ENCODE measurements at regions not wholly inside any gene's neighbourhood (a gene's known extent, or its start where the extent isn't known, plus 50 kb on each side); places are given as distances from the start of the nearest gene placed in this dataset.
"Not testable (repeated sequence)": the region's sequence is repeated elsewhere in the genome, so short reads cannot be mapped to it uniquely, and the experiment has no call there.

DNA sequence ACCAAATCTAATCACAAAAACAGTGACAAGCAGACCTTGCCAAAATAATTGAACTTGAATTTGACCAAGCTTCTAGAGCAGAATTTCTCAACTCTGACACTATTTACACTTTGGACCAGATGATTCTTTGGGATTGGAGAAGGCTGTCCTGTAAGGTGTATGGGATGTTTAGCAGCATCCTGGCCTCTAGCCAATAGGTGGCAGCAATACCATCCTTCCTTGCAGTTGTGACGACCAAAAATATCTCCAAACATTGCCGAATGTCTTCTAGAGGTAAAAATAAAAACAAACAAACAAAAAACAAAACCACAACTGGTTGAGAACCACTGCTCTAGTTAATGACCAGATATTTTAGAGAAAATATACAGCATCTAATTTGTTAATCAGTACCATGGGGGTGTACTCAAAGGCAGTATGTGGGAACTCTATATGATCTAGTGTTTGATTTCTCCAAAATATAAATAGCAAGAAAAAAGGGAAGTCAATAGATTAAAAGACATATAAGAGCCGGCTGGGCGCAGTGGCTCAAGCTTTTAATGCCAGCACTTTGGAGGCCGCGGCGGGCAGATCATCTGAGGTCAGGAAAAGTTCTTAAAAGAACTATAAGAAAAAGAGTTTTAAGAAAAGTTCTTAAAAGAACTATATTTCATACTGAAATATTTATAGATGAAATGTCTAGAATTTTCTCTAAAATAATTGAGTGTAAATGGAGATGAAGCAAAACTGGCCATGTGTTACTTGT is 60.9 kb upstream of the ZNF527 start:
- TF ChIP-seq, protein P1, sequence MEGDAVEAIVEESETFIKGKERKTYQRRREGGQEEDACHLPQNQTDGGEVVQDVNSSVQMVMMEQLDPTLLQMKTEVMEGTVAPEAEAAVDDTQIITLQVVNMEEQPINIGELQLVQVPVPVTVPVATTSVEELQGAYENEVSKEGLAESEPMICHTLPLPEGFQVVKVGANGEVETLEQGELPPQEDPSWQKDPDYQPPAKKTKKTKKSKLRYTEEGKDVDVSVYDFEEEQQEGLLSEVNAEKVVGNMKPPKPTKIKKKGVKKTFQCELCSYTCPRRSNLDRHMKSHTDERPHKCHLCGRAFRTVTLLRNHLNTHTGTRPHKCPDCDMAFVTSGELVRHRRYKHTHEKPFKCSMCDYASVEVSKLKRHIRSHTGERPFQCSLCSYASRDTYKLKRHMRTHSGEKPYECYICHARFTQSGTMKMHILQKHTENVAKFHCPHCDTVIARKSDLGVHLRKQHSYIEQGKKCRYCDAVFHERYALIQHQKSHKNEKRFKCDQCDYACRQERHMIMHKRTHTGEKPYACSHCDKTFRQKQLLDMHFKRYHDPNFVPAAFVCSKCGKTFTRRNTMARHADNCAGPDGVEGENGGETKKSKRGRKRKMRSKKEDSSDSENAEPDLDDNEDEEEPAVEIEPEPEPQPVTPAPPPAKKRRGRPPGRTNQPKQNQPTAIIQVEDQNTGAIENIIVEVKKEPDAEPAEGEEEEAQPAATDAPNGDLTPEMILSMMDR (IDR thresholded peaks at IDR 0.05) = no peak
- no peak for TF ChIP-seq EP300 (IDR thresholded peaks at IDR 0.05)
- no peak for TF ChIP-seq POLR2A (IDR thresholded peaks at IDR 0.05)
- Histone ChIP-seq H3K36me3 (no peaks in the 10 kb centered on the region), H3K4me1 (ENCODE audit: insufficient read depth) (no peaks in the 10 kb centered on the region), H3K27me3 (no peaks in the 10 kb centered on the region), H3K27ac (no peak overlapping the region), H3K9me3 (no peaks in the 10 kb centered on the region), H3K4me3 (no peak overlapping the region)
- 64 to 74% (median 67%) methylated on average over 7 of the region's 7 CpGs for WGBS, 3 donors
- intact Hi-C loops (cut with DNase I) = no loop called here
- DNase-seq = no peak

DNA sequence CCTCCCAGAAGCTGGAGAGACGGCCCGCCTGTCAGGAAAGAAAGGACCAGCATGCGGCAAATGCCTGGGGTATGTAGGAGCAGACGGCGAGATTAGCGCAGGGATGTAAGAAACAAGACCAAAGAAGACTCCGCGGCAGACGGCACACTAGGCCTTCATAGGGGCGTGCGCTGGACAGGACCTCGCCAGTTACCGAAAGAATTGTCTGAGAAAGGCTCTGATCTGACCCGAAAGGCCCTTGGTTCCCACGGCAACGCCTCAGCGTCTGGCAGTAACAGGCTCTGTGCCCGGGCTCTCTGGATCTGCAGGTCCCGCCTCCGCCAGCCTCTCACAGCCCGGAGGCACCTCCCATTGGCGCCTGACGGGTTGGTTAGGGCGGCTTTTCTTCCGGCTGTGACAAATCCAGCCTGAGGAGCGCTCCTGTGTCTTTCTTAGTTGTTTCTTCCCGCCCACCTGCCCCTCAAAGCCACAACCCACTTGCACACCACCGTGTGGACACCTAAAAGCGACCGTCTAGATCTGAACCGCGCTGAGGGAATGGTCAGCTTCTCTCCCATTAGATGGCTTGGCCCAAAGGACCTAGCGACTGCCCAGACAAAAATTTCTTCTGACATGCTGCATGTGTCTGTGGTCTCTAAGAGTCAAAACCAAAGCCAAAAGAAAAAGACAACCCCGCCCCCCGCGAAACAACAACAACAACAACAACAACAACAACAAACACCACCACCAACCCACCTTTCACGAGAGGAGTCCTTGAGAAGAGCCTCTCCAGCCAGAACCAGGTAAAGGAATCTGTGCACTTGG is 58.2 kb upstream of the ZNF527 start:
- H3K36me3 ChIP-seq; intact Hi-C loops (cut with DNase I); H3K9me3 ChIP-seq; H3K27ac ChIP-seq; H3K4me1 ChIP-seq (ENCODE audit: insufficient read depth); H3K27me3 ChIP-seq: not testable (repeated sequence)
- peak in 4 of 5 donors; percentile 40 to 52 (median 44) for DNase-seq
- H3K4me3 ChIP-seq = peak overlapping the region; percentile 29
- 4 to 6% (median 5%) methylated on average over 33 to 37 of the region's 37 CpGs for WGBS, 3 donors

DNA sequence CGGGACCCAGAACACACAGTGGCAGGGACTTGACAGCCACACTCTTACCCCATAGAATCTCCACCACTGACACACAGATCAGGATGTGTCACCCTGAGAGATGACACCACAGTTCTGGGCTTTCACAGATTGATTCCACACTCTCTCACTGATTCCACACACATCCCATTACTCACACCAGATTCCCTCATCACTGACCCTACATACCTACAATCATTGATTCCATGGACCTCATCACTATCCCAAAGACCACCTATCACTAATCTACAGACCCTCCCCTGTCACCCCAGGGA is 57.6 kb upstream of the ZNF527 start:
- TF ChIP-seq EP300 (IDR thresholded peaks at IDR 0.05) (no peak), POLR2A (IDR thresholded peaks at IDR 0.05) (no peak)
- TF ChIP-seq, protein P1 (IDR thresholded peaks at IDR 0.05) = no peak
- Histone ChIP-seq H3K9me3 (no peaks in the 10 kb centered on the region), H3K4me3 (no peak overlapping the region), H3K27me3 (no peaks in the 10 kb centered on the region), H3K27ac (no peak overlapping the region), H3K36me3 (no peaks in the 10 kb centered on the region), H3K4me1 (ENCODE audit: insufficient read depth) (peaks cover 1% of the 10 kb centered on the region)
- DNase-seq = no peak
- intact Hi-C loops (cut with DNase I) = no loop called here
- WGBS, 3 donors = 79 to 90% (median 89%) methylated on average over 1 of the region's 1 CpG

DNA sequence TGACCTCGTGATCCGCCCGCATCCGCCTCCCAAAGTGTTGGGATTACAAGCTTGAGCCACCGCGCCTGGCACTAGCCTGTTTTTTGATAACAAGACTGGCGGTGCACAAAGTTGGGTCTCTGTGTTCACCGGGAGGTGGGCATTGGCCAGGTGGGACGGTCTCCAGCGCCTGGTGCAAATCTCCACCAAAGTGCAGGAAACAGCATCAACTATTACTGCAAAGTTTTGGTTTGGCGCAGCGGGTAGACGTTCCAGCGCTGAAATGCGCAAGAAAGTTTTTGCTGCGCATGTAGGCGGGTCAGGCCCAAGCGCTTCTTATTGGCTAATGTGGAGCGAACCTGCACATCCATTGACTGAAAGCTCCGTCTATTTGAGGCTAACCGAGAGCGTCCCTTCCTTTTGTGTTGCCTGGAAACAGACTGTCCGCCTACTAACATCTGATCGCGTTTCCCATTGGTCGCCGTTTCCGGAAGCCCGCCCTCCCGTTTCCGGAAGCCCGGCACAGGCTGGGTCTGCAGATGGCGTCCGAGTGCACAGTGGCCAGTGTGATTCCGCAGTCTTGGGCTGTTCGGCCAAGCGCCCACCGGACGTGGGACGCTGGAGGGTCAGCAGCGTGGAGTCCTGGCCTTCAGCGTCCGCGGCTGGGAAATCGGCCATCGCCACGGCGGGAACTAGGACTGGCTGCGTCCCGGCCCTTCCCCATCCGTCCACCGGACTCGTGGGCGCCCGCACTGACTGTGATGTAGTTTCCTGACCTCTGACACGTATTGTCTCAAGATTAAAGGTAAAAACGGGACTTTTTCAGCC is 53.3 kb upstream of the ZNF527 start:
- H3K36me3 ChIP-seq = no peaks in the 10 kb centered on the region
- H3K9me3 ChIP-seq = no peaks in the 10 kb centered on the region
- peak overlapping the region; percentile 39 to 66 for H3K27ac ChIP-seq
- intact Hi-C loops (cut with DNase I) = no loop called here
- TF ChIP-seq, protein P1 (IDR thresholded peaks at IDR 0.05) = peak in 1 of 3 donors; percentile 39
- peak; percentile 70 for TF ChIP-seq POLR2A (IDR thresholded peaks at IDR 0.05)
- no peak for TF ChIP-seq EP300 (IDR thresholded peaks at IDR 0.05)
- H3K27me3 ChIP-seq = no peaks in the 10 kb centered on the region
- peak overlapping the region; percentile 82 for H3K4me3 ChIP-seq
- WGBS, 3 donors = 0 to 1% (median 1%) methylated on average over 53 to 57 of the region's 57 CpGs
- H3K4me1 ChIP-seq (ENCODE audit: insufficient read depth) = peaks cover 1% of the 10 kb centered on the region
- peak; percentile 91 to 97 (median 96) for DNase-seq

DNA sequence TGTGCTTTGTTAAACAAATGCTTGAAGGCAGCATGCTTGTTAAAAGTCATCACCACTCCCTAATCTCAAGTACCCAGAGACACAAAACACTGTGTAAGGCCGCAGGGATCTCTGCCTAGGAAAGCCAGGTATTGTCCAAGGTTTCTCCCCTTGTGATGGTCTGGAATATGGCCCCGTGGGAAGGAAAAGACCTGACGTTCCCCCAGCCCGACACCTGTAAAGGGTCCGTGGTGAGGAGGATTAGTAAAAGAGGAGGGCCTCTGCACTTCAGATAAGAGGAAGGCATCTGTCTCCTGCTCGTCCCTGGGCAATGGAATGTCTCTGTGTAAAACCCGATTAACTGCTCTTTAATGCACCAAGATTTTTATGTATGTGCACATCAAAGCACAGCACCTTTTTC is 49.9 kb upstream of the ZNF527 start:
- WGBS, 3 donors = 49 to 55% (median 54%) methylated on average over 7 of the region's 7 CpGs
- intact Hi-C loops (cut with DNase I); H3K9me3 ChIP-seq; H3K4me3 ChIP-seq; H3K4me1 ChIP-seq (ENCODE audit: insufficient read depth); DNase-seq; H3K27ac ChIP-seq; H3K36me3 ChIP-seq; H3K27me3 ChIP-seq: not testable (repeated sequence)

Data from ovary (tissue), 7 donors.